Aorta (tissue), 5 donors: ENCODE measurements at regions not wholly inside any gene's neighbourhood (a gene's known extent, or its start where the extent isn't known, plus 50 kb on each side); places are given as distances from the start of the nearest gene placed in this dataset.

Experiments
- ATAC-seq: fragments of 200-7000 bp; cut with Tn5 transposase; one replicate; pipeline ENCODE4 v1.9.1; 2022; ENCODE audit warnings: moderate library complexity; ENCODE audit not compliant: low FRiP score
- DNase-seq, 2 donors: peaks; one replicate each; pipeline ENCODE4 v3.0.0-alpha.2; 2020
- H3K27ac ChIP-seq, 2 donors: one replicate each; pipeline ENCODE4 v1.5.1; 2013; ENCODE audit warnings: low read length in 2 of 2, mild to moderate bottlenecking in 2 of 2, moderate library complexity in 2 of 2, control low read depth in 1 of 2, inconsistent platforms in 1 of 2, low read depth in 1 of 2
- H3K27me3 ChIP-seq, 2 donors: one replicate each; pipeline ENCODE4 v1.6.1; 2013; ENCODE audit warnings: control low read depth in 1 of 2, low read length in 1 of 2, mild to moderate bottlenecking in 1 of 2, moderate library complexity in 1 of 2; ENCODE audit not compliant: insufficient read depth in 2 of 2, control insufficient read depth in 1 of 2
- H3K36me3 ChIP-seq, 2 donors: one replicate each; pipeline ENCODE4 v1.6.1; 2013; ENCODE audit warnings: control low read depth in 1 of 2, low read length in 1 of 2, mild to moderate bottlenecking in 1 of 2; ENCODE audit not compliant: insufficient read depth in 2 of 2, control insufficient read depth in 1 of 2
- H3K4me1 ChIP-seq, 2 donors: one replicate each; pipeline ENCODE4 v1.6.1; 2013; ENCODE audit warnings: low read length in 2 of 2, control low read depth in 1 of 2, mild to moderate bottlenecking in 1 of 2, moderate library complexity in 1 of 2; ENCODE audit not compliant: insufficient read depth in 2 of 2, control insufficient read depth in 1 of 2
- H3K4me3 ChIP-seq, 2 donors: one replicate each; pipeline ENCODE4 v1.5.1; 2013; ENCODE audit warnings: low read length in 2 of 2, control low read depth in 1 of 2, mild to moderate bottlenecking in 1 of 2
- H3K9me3 ChIP-seq: one replicate; pipeline ENCODE4 v1.6.1; 2013; ENCODE audit warnings: mild to moderate bottlenecking, low read length; ENCODE audit not compliant: control insufficient read depth
- WGBS, 2 donors: extraction: QIAGEN DNeasy Blood & Tissue Kit; methylation state at CpG; one replicate each; pipeline ENCODE4 v1.1.7; 2013; 5-methylcytosine and 5-hydroxymethylcytosine counted together
- intact Hi-C, 2 donors: fragments of 100-400 bp; cut with DNase I; formaldehyde crosslinking; loops; one replicate each; pipeline versions ENCODE4 v1.14.2 to v1.15.0; 2022
- donor health status: healthy with polysubstance abuse.
- donor health status: Bipolar disorder and iron deficiency.
- donor health status: DM: no; HTN: no; CAD: no.
- donor health status: DM: no; HTN: no; CAD: no.
- donor health status: DM: yes; HTN: yes; CAD: no.

DNA sequence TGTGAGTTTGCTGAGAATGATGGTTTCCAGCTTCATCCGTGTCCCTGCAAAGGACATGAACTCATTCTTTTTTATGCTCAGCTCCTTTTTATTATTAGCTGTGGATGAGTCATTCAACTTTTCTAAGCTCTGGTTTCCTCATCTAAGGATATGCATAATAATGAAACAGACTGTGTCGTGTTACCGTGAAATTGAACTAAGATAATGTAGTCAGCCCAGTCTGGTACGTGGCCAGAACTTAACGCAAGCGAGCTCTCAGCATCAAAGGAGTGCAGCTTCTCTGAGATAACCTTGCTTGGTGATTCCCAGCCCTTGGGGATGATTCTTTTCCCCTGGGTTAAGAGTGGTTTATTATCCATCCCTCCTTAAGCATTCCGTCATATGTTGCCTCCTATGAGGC is 454.3 kb upstream of the EEF2KMT start:
- 67 to 71% methylated on average over 7 of the region's 7 CpGs for WGBS, 2 donors
- no peak overlapping the region for H3K27ac ChIP-seq
- H3K36me3 ChIP-seq = no peaks in the 10 kb centered on the region
- H3K4me3 ChIP-seq = no peak overlapping the region
- DNase-seq (no peak), ATAC-seq (no peak)
- peaks cover 6% of the 10 kb centered on the region for H3K9me3 ChIP-seq
- H3K4me1 ChIP-seq = no peaks in the 10 kb centered on the region
- intact Hi-C loops = no loop called here
- H3K27me3 ChIP-seq = no peaks in the 10 kb centered on the region

DNA sequence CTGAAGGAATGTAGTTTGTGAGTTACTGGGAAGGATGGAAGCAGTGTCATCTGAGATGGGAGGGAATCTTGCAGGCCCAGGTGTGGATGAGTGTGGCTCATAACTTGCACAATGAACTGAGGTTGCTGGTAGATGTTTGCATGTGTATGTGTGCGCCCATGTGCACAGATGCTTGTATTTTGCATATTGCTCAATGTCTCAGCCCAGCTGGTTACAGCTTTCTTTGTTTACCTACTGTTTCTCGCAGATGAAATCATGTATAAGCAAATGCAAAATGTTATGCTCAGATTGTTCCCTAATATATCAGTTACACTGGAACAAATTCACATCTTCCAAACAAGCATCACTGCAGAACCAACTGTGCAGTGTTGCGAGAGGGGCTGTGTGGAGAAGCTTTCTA is 452.2 kb upstream of the EEF2KMT start:
- WGBS, 2 donors = 83% methylated on average over 3 of the region's 3 CpGs
- H3K4me3 ChIP-seq = no peak overlapping the region
- intact Hi-C loops = no loop called here
- peaks cover 4% of the 10 kb centered on the region for H3K9me3 ChIP-seq
- no peak for ATAC-seq
- H3K4me1 ChIP-seq = no peaks in the 10 kb centered on the region
- no peak for DNase-seq
- no peaks in the 10 kb centered on the region for H3K27me3 ChIP-seq
- H3K36me3 ChIP-seq = no peaks in the 10 kb centered on the region
- no peak overlapping the region for H3K27ac ChIP-seq

DNA sequence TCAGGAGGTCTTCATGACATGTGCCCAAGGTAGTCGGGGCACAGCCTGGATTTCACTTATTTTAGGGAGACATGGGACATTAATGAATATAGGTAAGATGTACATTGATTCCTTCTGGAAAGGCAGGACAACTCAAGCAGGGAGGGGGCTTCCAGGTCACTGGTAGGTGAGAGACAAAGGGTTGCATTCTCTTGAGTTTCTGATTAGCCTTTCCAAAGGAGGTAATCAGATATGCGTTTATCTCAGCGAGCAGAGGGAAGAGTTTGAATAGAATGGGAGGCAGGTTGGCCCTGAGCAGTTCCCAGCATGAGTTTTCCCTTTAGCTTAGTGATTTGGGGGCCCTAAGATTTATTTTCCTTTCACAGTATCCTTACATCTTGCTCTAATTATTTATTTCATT is 443.8 kb upstream of the EEF2KMT start:
- Histone ChIP-seq H3K36me3 (no peaks in the 10 kb centered on the region), H3K27me3 (no peaks in the 10 kb centered on the region), H3K4me1 (no peaks in the 10 kb centered on the region), H3K9me3 (peaks cover 2% of the 10 kb centered on the region), H3K4me3 (no peak overlapping the region), H3K27ac (no peak overlapping the region)
- WGBS, 2 donors = 42 to 44% methylated on average over 3 of the region's 3 CpGs
- intact Hi-C loops = no loop called here
- no peak for DNase-seq
- ATAC-seq = no peak

DNA sequence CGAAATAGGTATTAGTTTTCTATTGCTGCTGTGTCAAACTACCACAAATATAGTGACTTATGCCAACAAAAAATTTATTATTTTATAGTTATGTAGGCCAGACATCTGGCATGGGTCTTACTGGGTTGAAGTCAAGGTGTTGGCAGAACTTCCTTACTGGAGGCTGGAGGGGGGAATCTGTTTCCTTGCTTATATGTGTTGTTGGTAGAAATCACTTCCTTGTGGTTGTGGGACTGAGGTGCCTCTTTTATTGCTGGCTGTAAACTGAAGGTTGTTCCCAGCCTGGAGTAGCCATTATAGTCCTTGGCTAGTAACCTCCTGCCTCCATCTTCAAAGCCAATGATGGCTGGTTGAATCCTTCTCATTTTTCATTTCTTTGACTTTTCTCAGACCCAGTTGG is 439.8 kb upstream of the EEF2KMT start:
- 84 to 87% methylated on average over 1 of the region's 1 CpG for WGBS, 2 donors
- Histone ChIP-seq H3K27ac (no peak overlapping the region), H3K4me3 (no peak overlapping the region), H3K36me3 (no peaks in the 10 kb centered on the region), H3K9me3 (peaks cover 2% of the 10 kb centered on the region), H3K27me3 (no peaks in the 10 kb centered on the region), H3K4me1 (no peaks in the 10 kb centered on the region)
- intact Hi-C loops = no loop called here
- ATAC-seq (no peak), DNase-seq (no peak)

GRCh38 chr16:5533321-5533888 is 435.8 kb upstream of the EEF2KMT start:
- no peaks in the 10 kb centered on the region for H3K4me1 ChIP-seq
- peaks cover 2% of the 10 kb centered on the region for H3K9me3 ChIP-seq
- ATAC-seq (no peak), DNase-seq (no peak)
- no peaks in the 10 kb centered on the region for H3K36me3 ChIP-seq
- intact Hi-C loops = no loop called here
- H3K27ac ChIP-seq = no peak overlapping the region
- no peak overlapping the region for H3K4me3 ChIP-seq
- no peaks in the 10 kb centered on the region for H3K27me3 ChIP-seq
- WGBS, 2 donors = 58 to 59% methylated on average over 3 of the region's 3 CpGs

GRCh38 chr16:5527817-5528216 is 430.2 kb upstream of the EEF2KMT start:
- DNase-seq (no peak), ATAC-seq (no peak)
- no peaks in the 10 kb centered on the region for H3K36me3 ChIP-seq
- 78 to 86% methylated on average over 5 of the region's 5 CpGs for WGBS, 2 donors
- intact Hi-C loops = no loop called here
- H3K4me3 ChIP-seq = no peak overlapping the region
- H3K4me1 ChIP-seq = no peaks in the 10 kb centered on the region
- H3K27ac ChIP-seq = no peak overlapping the region
- H3K27me3 ChIP-seq = no peaks in the 10 kb centered on the region
- H3K9me3 ChIP-seq = no peaks in the 10 kb centered on the region

- no peaks in the 10 kb centered on the region for H3K27me3 ChIP-seq
Observed at GRCh38 chr16:5526826-5527225, 429.2 kb upstream of the EEF2KMT start.

GRCh38 chr16:5523829-5524228 is 426.2 kb upstream of the EEF2KMT start:
- Histone ChIP-seq H3K27ac (no peak overlapping the region), H3K27me3 (no peaks in the 10 kb centered on the region), H3K4me3 (no peak overlapping the region), H3K4me1 (no peaks in the 10 kb centered on the region), H3K36me3 (no peaks in the 10 kb centered on the region), H3K9me3 (no peaks in the 10 kb centered on the region)
- ATAC-seq (no peak), DNase-seq (no peak)
- WGBS, 2 donors = 4 to 18% methylated on average over 10 of the region's 10 CpGs
- intact Hi-C loops = no loop called here

More at GRCh38 chr16:5526826-5527225, 429.2 kb upstream of the EEF2KMT start:
- DNase-seq = no peak
- no peak for ATAC-seq
- Histone ChIP-seq H3K27ac (no peak overlapping the region), H3K4me1 (no peaks in the 10 kb centered on the region), H3K9me3 (no peaks in the 10 kb centered on the region), H3K4me3 (no peak overlapping the region), H3K36me3 (no peaks in the 10 kb centered on the region)
- intact Hi-C loops = no loop called here
- WGBS, 2 donors = 69 to 74% methylated on average over 8 of the region's 8 CpGs

DNA sequence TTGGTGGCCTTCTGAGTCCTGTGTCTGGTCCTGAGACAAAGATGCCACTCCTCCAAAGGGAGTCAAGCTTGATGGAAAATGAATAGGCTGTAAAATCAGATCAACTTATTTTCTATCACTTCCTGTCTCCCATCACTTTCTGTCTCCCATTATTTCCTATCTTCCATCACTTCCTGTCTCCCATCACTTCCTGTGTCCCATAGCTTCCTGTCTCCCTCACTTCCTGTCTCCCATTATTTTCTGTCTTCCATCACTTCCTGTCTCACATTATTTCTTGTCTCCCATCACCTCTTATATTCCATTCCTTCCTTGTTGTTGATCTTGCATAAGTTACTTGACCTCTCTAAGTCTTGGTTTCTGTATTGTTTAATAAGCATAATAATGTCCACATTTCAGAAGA is 418.5 kb upstream of the EEF2KMT start:
- intact Hi-C loops = no loop called here
- ATAC-seq (no peak), DNase-seq (no peak)
- Histone ChIP-seq H3K4me3 (no peak overlapping the region), H3K36me3 (no peaks in the 10 kb centered on the region), H3K27ac (no peak overlapping the region), H3K9me3 (peaks cover 1% of the 10 kb centered on the region), H3K4me1 (no peaks in the 10 kb centered on the region), H3K27me3 (no peaks in the 10 kb centered on the region)
